ENCODE measurements at regions not wholly inside any gene's neighbourhood (a gene's known extent, or its start where the extent isn't known, plus 50 kb on each side); places are given as distances from the start of the nearest gene placed in this dataset.
"Not testable (repeated sequence)": the region's sequence is repeated elsewhere in the genome, so short reads cannot be mapped to it uniquely, and the experiment has no call there.

DNA sequence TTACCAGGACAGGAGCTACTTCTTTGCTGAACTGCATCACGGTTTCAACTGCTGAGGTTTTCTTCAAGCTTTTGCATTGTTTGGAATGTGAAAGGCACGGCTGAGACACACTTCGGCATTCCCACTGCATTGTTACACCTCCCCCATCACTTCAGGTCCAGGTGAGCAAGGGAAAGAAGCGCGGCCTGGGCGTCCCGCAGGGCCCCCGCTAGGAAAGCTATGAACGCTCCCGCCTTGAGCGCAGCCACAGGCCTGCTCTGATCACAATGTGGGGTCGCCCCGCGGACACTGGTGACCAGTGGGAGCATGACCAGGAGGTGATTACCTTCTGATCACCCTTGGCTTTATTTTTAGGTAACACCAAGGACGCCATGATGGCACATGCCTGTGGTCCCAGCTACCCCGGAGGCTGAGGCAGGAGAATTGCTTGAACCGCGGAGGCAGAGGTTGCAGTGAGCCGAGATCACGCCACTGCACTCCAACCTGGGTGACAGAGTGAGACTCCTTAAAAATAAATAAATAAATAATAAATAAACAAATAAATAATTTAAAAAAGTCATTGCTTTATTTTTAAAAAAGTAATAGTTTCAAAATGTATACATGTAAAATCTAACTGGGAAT is 82.2 kb upstream of the ANTXRL start:
- not testable (repeated sequence) for DNase-seq (ENCODE audit: low read depth)

GRCh38 chr10:46210427-46210826 is 76.4 kb upstream of the ANTXRL start:
- DNase-seq (ENCODE audit: low read depth): not testable (repeated sequence)

DNA sequence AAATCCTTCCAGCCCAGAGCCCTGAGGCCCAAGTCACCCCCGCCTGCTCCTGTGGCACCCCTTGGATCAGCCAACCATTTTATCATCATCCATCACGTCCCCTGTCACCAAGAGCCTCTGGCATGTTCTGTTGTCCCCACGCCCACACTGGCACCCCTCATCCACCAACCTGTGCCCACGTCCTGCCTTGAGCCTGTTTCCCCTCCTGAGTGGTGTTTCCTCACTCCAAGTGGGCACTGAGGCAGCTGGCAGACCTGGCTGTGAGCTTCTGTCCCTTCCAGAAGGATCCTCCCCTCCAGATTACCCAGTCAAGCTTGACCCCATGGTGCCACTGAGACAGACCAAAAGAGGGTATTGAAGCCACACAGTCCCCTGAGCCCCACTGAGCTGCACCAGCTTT is 71.4 kb upstream of the ANTXRL start:
- DNase-seq (ENCODE audit: low read depth): no peak

GRCh38 chr10:46216003-46216634 is 70.7 kb upstream of the ANTXRL start:
- no peak for DNase-seq (ENCODE audit: low read depth)

DNA sequence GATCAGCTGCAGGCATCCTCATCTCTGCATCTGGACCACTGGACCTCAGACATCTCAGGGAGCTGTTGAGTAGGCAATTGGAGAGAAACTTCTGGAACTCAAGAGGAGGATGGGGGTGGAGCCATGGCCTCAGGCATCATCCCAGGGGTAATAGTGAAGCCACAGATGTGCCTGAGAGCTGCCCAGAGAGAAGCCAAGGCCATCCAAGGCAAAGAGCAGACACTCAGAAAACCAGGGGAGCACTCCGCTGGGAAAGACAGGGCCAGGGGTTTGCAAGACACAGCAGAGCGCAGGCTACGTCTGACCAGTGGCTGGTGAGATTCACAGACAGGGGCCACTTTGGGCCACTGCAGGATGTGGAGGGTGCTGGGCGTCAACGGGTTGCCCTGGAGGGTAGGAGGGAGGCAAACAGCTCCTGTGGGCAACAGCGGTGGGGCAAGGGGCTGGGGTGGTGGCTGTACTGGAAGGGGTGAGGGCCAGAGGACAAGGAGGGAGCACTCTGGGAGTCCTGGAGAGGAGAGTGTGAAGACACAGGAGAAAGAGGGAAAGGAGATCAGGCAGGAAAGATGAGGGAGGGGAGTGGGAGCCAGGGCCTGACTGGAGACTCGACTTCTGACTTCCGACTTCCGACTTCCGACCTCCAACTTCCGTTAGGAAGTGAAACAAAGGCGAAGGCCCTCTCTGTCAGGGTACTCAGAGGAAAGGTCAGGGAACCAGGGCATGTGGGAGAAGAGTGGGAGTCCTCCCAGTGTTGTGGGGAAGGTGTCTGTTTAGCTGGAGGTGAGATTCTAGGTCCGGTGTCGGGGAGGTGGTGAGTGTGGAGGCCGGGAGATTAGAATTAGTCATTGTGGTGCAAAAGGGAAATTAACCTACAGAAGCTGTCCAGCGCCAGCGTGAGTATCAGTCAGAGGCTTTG is 69.7 kb upstream of the ANTXRL start:
- no peak for DNase-seq (ENCODE audit: low read depth)

DNA sequence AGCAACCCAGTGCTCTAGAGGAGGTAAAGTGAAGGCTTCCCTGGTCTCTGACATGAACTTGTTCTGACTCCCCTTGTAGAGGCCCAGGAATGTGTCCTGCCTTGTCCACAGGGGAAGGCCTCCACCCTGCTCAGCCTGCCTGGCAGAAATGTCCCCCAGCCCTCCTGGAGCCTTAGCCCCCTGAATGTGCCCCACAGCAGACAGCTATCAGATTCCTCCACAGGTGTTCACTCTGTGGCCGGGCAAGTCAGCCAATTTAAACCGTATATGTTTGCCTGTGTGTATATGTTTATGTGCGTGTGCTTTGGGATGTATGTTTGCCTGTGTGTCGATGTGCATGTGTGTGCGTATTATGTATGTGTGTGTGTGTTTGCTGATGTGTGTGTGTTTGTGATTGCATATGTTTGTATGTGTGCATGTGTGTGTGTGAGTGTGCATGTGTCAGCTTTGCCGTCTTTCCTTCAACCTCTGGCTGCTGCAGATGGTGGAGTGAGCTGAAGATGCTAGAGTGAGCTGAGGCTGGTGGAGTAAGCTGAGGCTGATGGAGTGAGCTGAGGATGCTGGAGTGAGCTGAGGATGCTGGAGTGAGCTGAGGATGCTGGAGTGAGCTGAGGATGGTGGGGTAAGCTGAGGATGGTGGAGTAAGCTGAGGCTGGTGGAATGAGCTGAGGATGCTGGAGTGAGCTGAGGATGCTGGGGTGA is 68.9 kb upstream of the ANTXRL start:
- no peak for DNase-seq (ENCODE audit: low read depth)

DNA sequence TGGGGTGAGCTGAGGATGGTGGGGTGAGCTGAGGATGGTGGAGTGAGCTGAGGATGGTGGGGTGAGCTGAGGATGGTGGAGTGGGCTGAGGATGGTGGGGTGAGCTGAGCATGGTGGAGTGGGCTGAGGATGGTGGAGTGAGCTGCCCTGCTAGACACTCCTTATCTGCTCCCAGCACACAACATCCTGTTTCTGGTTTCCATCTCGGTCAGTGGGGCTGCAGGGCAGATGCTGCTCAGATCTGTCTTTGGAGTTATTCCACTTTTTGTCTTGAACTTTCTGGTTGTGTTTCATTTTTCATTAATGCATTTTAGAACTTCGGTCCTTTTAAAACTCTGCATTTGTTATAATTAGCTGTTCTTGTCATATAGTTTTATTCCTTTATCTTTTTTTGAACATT is 67.9 kb upstream of the ANTXRL start:
- no peak for DNase-seq (ENCODE audit: low read depth)

DNA sequence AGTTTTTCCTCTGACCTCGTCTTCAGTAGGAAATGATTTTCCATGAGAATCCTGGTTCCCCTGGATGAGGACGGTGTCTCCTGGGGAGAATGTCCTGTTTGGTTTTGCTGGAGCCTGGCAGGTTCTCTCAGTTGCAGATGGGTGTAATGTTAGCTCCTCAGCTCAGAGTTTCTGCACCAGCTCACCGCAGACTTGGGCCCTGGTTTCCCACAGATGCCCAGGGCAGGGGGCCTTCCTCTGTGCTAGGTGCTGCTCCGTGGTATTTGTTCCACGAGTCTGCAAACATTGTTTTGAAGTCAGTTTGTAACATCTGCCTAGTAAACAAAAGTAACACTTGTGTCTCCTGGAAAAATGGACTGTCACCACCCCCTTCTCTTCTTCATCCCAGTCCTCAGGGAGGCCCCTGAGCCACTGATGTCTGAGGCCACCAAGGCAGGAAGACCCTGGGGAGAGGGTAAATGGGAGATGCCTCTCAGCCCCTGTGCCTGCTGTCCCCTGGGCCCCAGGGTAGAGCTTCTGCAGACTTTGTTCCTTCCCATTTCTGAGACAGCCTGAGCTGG is 67.3 kb upstream of the ANTXRL start:
- not testable (repeated sequence) for DNase-seq (ENCODE audit: low read depth)

DNA sequence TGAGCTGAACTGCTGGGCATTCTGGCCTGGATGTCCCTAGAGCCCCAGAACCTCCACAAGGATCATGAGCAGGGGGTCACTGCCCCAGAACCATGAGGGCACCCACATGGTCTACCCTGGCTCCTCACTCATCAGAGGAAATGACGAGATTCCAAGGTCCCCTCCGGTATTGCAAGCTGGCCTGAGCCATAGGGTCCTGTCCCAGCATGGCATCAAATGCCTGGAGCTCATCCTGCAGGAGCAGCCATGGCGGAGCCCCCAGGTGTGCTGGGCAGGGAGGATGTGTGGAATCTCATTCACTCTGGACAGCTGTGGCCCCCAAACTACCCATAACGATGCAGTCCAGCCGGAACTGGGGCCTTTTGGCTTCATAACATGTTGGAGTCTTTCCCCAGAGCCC is 66.6 kb upstream of the ANTXRL start:
- no peak for DNase-seq (ENCODE audit: low read depth)

GRCh38 chr10:46220872-46221538 is 65.8 kb upstream of the ANTXRL start:
- DNase-seq (ENCODE audit: low read depth): no peak

DNA sequence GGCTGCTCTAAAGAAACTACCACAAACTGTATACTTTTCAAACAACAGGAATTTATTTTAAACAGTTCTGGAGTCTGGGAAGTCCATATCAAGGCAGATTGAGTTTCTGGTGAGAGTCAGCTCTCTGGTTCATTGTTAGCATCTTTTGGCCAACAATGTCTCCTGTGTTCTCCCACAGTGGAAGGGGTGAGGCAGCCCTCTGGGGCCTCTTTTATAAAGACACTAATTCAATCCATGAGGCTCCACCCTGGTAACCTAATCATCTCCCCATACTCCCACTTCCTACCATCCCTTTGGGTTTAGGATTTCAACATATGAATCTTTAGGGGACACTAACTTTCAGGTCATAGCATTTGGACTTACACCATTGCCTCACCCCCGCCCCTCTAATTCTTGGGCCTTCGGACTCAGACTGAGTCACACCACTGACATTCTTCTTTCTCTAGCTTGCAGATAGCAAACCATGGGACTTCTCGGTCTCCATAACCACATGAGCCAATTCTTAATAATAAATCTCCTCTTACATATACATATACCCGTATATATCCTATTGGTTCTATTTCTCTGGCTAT is 64.3 kb upstream of the ANTXRL start:
- DNase-seq (ENCODE audit: low read depth): no peak

DNA sequence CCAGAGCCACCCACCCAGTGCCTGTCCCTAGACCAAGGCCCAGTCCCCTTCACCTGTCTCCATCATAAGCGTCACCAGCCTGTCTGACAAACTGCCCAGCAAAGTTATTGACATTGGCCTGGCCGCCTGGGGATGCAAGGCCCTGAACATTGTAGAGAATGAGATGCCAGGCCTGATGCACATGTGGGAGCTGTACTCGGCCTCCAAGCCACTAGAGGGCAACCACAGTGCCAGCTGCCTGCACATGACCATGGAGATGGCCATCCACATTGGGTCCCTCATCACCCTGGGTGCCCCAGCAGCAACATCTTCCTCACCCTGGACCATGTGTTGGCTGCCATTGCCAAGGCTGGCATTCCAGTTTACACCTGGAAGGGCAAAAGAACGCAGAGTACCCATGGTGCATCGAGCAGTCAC is 63.7 kb upstream of the ANTXRL start:
- DNase-seq (ENCODE audit: low read depth): no peak

- no peak for DNase-seq (ENCODE audit: low read depth)
Measured at GRCh38 chr10:46223626-46224413, 63.0 kb upstream of the ANTXRL start.

DNA sequence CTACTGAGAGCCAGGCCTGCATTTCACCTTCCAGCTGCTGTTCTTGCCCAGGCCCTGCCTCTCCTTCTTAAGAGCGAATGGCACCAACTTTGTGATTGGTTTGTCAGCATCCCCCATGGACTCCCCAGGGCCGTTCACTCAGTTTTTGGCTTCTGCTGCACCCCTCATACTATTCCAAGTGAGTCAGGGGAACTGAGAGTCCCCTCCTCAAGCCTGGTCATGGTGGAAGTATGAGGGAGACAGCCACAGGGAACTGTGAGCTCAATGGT is 62.4 kb upstream of the ANTXRL start:
- no peak for DNase-seq (ENCODE audit: low read depth)

DNA sequence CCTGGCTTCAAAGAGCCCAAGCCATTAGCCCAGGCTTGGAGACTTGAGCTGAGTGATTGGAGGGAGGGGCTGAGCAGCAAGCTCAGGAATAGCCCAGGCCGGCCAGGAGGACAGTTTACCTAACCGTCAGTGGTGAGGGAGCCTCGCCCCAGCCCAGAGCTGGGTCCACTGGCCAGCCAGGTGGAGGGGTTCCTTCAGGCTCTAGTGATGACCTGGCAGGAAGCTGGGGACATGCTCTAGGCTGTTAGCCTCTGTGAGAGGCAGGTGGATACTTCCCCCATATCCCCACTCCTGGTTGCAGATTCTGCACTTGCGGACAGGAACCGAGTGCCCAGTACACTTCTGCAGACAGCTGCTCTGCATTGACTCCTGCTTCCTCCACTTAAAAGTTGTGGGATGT is 61.2 kb upstream of the ANTXRL start:
- no peak for DNase-seq (ENCODE audit: low read depth)

- no peak for DNase-seq (ENCODE audit: low read depth)
Measured at GRCh38 chr10:46226232-46226631, 60.6 kb upstream of the ANTXRL start.

DNA sequence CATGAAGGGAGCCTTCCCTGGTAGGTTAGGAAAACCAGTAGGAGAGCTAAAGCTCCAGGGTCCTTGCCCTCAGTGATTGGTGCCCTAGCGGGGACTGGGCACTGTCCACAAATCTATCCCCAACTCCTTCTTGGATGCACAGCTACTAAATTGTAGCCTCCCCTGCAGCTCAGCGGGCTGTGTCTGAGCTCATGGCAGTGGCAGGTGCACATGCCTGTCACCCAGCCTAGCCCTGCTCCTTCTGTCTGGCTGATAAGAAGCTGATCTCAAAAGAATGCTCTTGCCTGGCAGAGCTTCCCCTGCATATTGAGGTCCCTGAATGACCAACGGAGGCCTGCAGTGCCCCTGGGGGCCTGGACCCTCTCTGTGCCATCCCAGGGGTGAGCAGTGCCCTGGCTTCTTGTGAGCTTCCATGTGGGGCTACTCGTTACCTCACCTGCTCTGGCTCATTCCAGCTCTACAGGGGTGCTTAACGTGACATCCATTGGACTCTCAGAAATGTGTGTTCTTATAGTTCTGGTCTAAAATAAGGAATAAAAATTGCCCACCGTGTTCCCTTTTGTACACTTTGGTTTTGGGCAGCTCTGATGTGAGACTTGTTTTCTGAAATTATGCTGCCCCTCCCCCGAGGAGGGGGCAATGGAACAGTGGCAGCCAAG is 59.8 kb upstream of the ANTXRL start:
- no peak for DNase-seq (ENCODE audit: low read depth)

GRCh38 chr10:46227571-46227935 is 59.2 kb upstream of the ANTXRL start:
- DNase-seq (ENCODE audit: low read depth): no peak

DNA sequence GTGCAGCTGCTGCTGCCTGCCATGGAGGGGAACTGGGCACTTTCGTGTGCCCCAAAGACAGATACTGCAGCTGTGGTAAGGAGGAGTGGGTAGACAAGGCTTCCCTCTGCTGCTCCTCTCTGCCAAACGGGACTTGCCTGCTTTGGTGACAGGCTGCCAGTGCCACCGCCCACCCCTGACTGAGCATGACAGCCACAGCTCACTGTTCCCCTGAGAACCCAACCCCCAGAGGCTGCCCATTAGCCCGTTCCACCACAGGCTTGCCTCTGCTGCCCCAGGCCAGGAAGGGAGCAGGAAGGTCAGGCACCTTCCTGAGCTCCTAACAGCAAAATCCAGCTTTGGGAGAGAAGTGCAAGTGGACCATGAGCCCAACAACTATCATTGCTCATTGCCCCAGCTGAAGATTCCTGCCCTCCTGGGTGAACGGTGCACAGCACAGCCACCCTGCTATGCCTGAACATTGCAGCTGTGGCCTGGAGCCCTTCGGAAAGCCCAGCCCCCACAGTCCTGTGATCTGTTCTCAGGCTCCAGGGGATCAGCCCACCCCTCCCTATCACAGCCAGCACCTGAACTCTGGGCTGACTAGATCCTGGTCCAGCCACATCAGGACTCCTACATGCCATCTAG is 58.7 kb upstream of the ANTXRL start:
- DNase-seq (ENCODE audit: low read depth): no peak

Measured in stimulated activated CD8-positive, alpha-beta memory T cell treated with anti-CD3 and anti-CD28 coated beads, Interleukin-12 subunit alpha, Interleukin-12 subunit beta, amount 100 ng/mL, for 4 hours (primary cell).